ENCODE measurements at regions not wholly inside any gene's neighbourhood (a gene's known extent, or its start where the extent isn't known, plus 50 kb on each side); places are given as distances from the start of the nearest gene placed in this dataset.
A peak's percentile ranks its signal among the peaks of the same experiment; 100 is the strongest.

- 0% methylated on average over 2 of the region's 6 CpGs for WGBS (ENCODE audit: insufficient coverage, low lambda C conversion rate)
- Histone ChIP-seq H3K36me3 (ENCODE audit: control insufficient read depth, insufficient read depth, low read length) (no peaks in the 10 kb centered on the region), H3K9me3 (ENCODE audit: control insufficient read depth, low read depth, low read length) (no peaks in the 10 kb centered on the region), H3K4me3 (ENCODE audit: low read length) (no peak overlapping the region), H3K27ac (ENCODE audit: low read length) (no peak overlapping the region), H3K27me3 (ENCODE audit: control insufficient read depth, insufficient read depth, low read length) (no peaks in the 10 kb centered on the region), H3K4me1 (ENCODE audit: control insufficient read depth, insufficient read depth, low read length) (no peaks in the 10 kb centered on the region)
- DNase-seq = peak; percentile 42 to 54
These were observed 507.8 kb downstream of the MAT2B start for GRCh38 chr5:164013077-164013670.

DNA sequence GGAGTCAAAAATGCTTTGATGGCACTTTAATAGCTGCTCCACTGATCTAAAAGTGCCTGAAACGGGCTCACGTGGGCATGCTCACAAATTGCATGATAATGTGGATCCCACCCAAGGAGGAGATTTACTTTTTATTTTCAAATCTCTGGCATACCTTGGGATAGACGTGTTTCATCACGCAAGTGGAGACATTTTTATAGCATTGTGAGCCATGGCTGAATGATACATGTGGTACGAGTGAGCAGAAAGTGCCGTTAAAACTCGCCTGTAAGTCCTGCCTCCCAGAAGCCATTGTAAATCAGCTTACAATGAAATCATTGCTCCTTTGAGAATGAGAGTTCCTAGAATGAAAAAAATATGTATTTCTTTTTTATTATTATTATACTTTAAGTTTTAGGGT lies 514.7 kb downstream of the MAT2B start:
- WGBS (ENCODE audit: insufficient coverage, low lambda C conversion rate) = 93% methylated on average over 3 of the region's 7 CpGs
- Histone ChIP-seq H3K27me3 (ENCODE audit: control insufficient read depth, insufficient read depth, low read length) (no peaks in the 10 kb centered on the region), H3K4me1 (ENCODE audit: control insufficient read depth, insufficient read depth, low read length) (no peaks in the 10 kb centered on the region), H3K27ac (ENCODE audit: low read length) (no peak overlapping the region), H3K36me3 (ENCODE audit: control insufficient read depth, insufficient read depth, low read length) (no peaks in the 10 kb centered on the region), H3K9me3 (ENCODE audit: control insufficient read depth, low read depth, low read length) (no peaks in the 10 kb centered on the region), H3K4me3 (ENCODE audit: low read length) (no peak overlapping the region)
- no peak for DNase-seq

GRCh38 chr5:164027738-164028137 lies 522.3 kb downstream of the MAT2B start:
- no peaks in the 10 kb centered on the region for H3K36me3 ChIP-seq (ENCODE audit: control insufficient read depth, insufficient read depth, low read length)
- no peaks in the 10 kb centered on the region for H3K9me3 ChIP-seq (ENCODE audit: control insufficient read depth, low read depth, low read length)
- no peak for DNase-seq
- WGBS (ENCODE audit: insufficient coverage, low lambda C conversion rate) = 78% methylated on average over 1 of the region's 2 CpGs
- no peaks in the 10 kb centered on the region for H3K27me3 ChIP-seq (ENCODE audit: control insufficient read depth, insufficient read depth, low read length)
- H3K27ac ChIP-seq (ENCODE audit: low read length) = no peak overlapping the region
- H3K4me1 ChIP-seq (ENCODE audit: control insufficient read depth, insufficient read depth, low read length) = no peaks in the 10 kb centered on the region
- no peak overlapping the region for H3K4me3 ChIP-seq (ENCODE audit: low read length)

GRCh38 chr5:164038128-164038783 lies 532.8 kb downstream of the MAT2B start:
- no peak for DNase-seq
- Histone ChIP-seq H3K27me3 (ENCODE audit: control insufficient read depth, insufficient read depth, low read length) (no peaks in the 10 kb centered on the region), H3K4me1 (ENCODE audit: control insufficient read depth, insufficient read depth, low read length) (no peaks in the 10 kb centered on the region), H3K4me3 (ENCODE audit: low read length) (no peak overlapping the region), H3K9me3 (ENCODE audit: control insufficient read depth, low read depth, low read length) (no peaks in the 10 kb centered on the region), H3K36me3 (ENCODE audit: control insufficient read depth, insufficient read depth, low read length) (no peaks in the 10 kb centered on the region), H3K27ac (ENCODE audit: low read length) (no peak overlapping the region)
- 100% methylated on average over 2 of the region's 3 CpGs for WGBS (ENCODE audit: insufficient coverage, low lambda C conversion rate)

DNA sequence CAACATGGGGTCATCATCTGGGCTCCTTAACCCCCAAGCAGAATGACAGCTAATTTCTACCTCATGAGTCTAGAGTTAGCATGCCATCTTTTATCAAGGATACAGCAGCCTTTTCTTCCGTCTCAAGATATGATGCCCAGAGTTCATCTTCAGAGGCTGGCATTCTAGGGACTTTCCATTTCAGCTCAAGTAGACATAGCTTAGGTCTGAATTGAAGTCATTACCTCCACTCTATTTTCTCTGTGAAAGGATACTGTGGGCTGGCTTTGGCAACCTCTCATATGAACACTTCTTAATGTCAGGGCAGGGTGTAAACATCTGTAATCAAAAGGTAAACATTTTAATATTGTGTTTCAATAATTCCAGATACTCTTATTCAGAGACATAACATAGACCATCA lies 535.7 kb downstream of the MAT2B start:
- Histone ChIP-seq H3K36me3 (ENCODE audit: control insufficient read depth, insufficient read depth, low read length) (no peaks in the 10 kb centered on the region), H3K9me3 (ENCODE audit: control insufficient read depth, low read depth, low read length) (no peaks in the 10 kb centered on the region), H3K4me1 (ENCODE audit: control insufficient read depth, insufficient read depth, low read length) (no peaks in the 10 kb centered on the region), H3K27me3 (ENCODE audit: control insufficient read depth, insufficient read depth, low read length) (no peaks in the 10 kb centered on the region), H3K4me3 (ENCODE audit: low read length) (no peak overlapping the region), H3K27ac (ENCODE audit: low read length) (no peak overlapping the region)
- 86% methylated on average over 1 of the region's 1 CpG for WGBS (ENCODE audit: insufficient coverage, low lambda C conversion rate)
- no peak for DNase-seq

DNA sequence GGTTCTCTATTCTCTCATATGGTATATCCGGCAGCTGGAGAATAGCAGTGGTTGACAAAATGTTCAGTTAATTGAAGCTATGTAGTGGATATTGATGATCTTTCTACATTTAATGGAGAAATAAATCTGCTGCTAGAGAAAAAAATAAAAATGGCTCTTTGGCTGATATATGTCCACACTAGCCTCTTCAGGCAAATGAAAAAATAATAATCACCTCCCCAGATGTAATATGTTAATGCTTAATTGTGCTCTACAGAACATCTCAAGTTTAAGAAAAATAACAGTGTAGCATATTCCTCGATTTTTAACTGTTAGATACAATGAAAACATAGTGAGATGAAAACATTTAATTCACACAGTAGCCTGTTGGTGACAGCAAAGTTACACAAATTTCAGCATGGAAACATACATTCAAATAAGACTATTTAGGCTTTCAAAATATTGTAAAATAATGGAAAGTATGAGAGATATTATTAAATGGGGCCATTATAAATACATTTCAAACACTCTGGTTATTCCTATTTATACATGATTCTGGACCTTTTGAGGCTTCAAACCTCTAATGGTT lies 543.0 kb downstream of the MAT2B start:
- 60% methylated on average over 1 of the region's 2 CpGs for WGBS (ENCODE audit: insufficient coverage, low lambda C conversion rate)
- no peak for DNase-seq
- no peaks in the 10 kb centered on the region for H3K9me3 ChIP-seq (ENCODE audit: control insufficient read depth, low read depth, low read length)

DNA sequence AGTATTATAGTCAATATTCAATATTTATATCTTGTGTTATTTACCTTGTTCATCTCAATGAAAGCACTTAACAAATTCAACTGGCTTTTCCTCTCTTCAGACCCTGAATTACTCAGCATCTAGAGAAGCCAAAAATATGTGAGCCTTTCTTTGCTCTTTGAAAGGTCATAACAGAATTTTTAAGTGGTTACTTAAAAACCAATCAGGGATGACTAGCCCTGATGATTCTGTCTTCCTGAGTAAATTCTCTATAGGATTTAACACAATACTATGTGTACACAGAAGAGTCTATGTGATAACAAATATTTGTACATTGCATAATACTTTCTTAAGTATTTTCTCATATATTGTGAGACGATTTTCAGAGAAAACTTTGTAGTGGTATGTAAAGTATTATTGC lies 546.3 kb downstream of the MAT2B start:
- 0% methylated on average over 1 of the region's 1 CpG for WGBS (ENCODE audit: insufficient coverage, low lambda C conversion rate)
- H3K27me3 ChIP-seq (ENCODE audit: control insufficient read depth, insufficient read depth, low read length) = no peaks in the 10 kb centered on the region
- H3K9me3 ChIP-seq (ENCODE audit: control insufficient read depth, low read depth, low read length) = no peaks in the 10 kb centered on the region
- no peak for DNase-seq
- H3K4me3 ChIP-seq (ENCODE audit: low read length) = no peak overlapping the region
- no peak overlapping the region for H3K27ac ChIP-seq (ENCODE audit: low read length)
- no peaks in the 10 kb centered on the region for H3K36me3 ChIP-seq (ENCODE audit: control insufficient read depth, insufficient read depth, low read length)
- H3K4me1 ChIP-seq (ENCODE audit: control insufficient read depth, insufficient read depth, low read length) = no peaks in the 10 kb centered on the region

More for the DNA sequence above, 543.0 kb downstream of the MAT2B start:
- Histone ChIP-seq H3K4me3 (ENCODE audit: low read length) (no peak overlapping the region), H3K4me1 (ENCODE audit: control insufficient read depth, insufficient read depth, low read length) (no peaks in the 10 kb centered on the region), H3K27me3 (ENCODE audit: control insufficient read depth, insufficient read depth, low read length) (no peaks in the 10 kb centered on the region), H3K36me3 (ENCODE audit: control insufficient read depth, insufficient read depth, low read length) (no peaks in the 10 kb centered on the region), H3K27ac (ENCODE audit: low read length) (no peak overlapping the region)

DNA sequence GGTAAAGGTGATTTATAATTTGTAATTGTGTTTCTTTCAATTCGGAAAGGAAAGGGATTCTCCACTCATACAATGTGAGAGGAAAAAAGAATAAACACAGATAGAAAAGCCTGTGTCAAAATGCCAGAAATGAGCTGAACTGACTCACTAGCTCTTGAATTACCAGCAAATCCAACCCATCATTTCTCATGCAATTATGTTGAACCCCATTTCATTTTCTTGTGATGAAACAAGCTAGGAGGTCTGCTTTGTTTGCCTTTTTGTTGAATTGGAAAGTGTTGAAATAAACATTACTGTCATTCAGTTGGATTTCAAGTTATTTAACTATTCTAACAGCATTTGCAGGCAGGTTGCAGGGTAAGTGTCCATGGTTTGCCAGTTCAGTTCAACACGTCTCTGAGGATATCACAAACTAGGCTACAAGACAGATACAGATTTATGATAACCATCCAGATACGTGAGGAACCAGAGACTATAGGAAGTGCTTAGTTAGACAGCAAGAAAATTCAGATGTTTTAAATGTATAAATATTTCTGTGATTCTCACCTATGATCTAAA lies 547.2 kb downstream of the MAT2B start:
- Histone ChIP-seq H3K36me3 (ENCODE audit: control insufficient read depth, insufficient read depth, low read length) (no peaks in the 10 kb centered on the region), H3K9me3 (ENCODE audit: control insufficient read depth, low read depth, low read length) (no peaks in the 10 kb centered on the region), H3K27me3 (ENCODE audit: control insufficient read depth, insufficient read depth, low read length) (no peaks in the 10 kb centered on the region), H3K4me1 (ENCODE audit: control insufficient read depth, insufficient read depth, low read length) (no peaks in the 10 kb centered on the region), H3K4me3 (ENCODE audit: low read length) (no peak overlapping the region), H3K27ac (ENCODE audit: low read length) (no peak overlapping the region)
- 60% methylated on average over 1 of the region's 3 CpGs for WGBS (ENCODE audit: insufficient coverage, low lambda C conversion rate)
- DNase-seq = no peak

DNA sequence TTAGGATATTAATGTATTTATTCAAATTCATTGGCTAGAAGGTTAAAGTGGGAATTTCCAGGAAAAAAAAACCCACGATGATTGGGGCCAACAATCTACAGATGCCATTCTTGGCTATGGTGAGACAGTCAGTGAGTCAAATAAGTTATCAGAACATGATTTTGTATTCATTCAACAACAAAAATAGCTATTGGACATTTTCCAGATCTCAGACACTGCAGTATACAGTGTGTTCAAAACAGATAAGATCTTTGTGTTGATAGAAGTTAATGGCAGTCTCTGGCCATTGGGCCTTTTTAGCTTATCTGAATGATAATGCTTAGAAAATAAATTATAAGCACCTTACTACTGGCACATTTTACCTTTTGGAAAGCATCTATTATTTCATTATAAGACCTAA lies 547.7 kb downstream of the MAT2B start:
- no peaks in the 10 kb centered on the region for H3K9me3 ChIP-seq (ENCODE audit: control insufficient read depth, low read depth, low read length)
- no peak overlapping the region for H3K27ac ChIP-seq (ENCODE audit: low read length)
- no peaks in the 10 kb centered on the region for H3K4me1 ChIP-seq (ENCODE audit: control insufficient read depth, insufficient read depth, low read length)
- H3K27me3 ChIP-seq (ENCODE audit: control insufficient read depth, insufficient read depth, low read length) = no peaks in the 10 kb centered on the region
- no peak for DNase-seq
- no peaks in the 10 kb centered on the region for H3K36me3 ChIP-seq (ENCODE audit: control insufficient read depth, insufficient read depth, low read length)
- 100% methylated on average over 1 of the region's 1 CpG for WGBS (ENCODE audit: insufficient coverage, low lambda C conversion rate)
- H3K4me3 ChIP-seq (ENCODE audit: low read length) = no peak overlapping the region

- Histone ChIP-seq H3K4me3 (ENCODE audit: low read length) (no peak overlapping the region), H3K36me3 (ENCODE audit: control insufficient read depth, insufficient read depth, low read length) (no peaks in the 10 kb centered on the region), H3K27me3 (ENCODE audit: control insufficient read depth, insufficient read depth, low read length) (no peaks in the 10 kb centered on the region), H3K9me3 (ENCODE audit: control insufficient read depth, low read depth, low read length) (no peaks in the 10 kb centered on the region), H3K27ac (ENCODE audit: low read length) (no peak overlapping the region), H3K4me1 (ENCODE audit: control insufficient read depth, insufficient read depth, low read length) (no peaks in the 10 kb centered on the region)
- DNase-seq = no peak
- WGBS (ENCODE audit: insufficient coverage, low lambda C conversion rate) = 71% methylated on average over 2 of the region's 2 CpGs
These were observed 549.0 kb downstream of the MAT2B start for GRCh38 chr5:164054461-164054860.
